ENCODE measurements at regions not wholly inside any gene's neighbourhood (a gene's known extent, or its start where the extent isn't known, plus 50 kb on each side); places are given as distances from the start of the nearest gene placed in this dataset.

DNA sequence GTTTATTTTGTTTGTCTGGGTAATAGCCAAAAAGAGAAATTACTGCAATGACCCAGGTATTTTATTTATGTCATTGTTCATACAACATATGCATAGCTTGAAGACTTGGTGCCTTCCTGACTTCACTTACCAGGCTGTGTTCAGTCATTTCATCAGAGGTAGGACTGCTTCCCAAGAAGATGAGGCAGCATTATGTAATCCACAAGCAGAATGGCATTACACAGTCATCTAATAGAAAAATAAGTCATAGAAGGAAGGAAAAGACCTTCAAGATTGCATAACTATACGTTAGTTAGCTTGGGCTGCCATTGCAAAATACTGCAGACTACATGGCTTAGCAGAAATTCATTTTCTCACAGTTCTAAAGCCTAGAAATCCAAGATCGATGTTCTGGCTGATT lies 167.5 kb downstream of the NMUR2 start:
- H3K36me3 ChIP-seq (ENCODE audit: insufficient read depth, low read length), result no peaks in the 10 kb centered on the region
- ChIA-PET POLR2A (no interaction called here), CTCF (no interaction called here)
- no peaks in the 10 kb centered on the region for H3K27me3 ChIP-seq (ENCODE audit: insufficient read depth, low read length, poor library complexity, severe bottlenecking)
- Mint-ChIP-seq H3K4me1 (no peaks in the 10 kb centered on the region), H3K4me3 (no peak overlapping the region), H3K27me3 (peaks cover 0 to 9% of the 10 kb centered on the region in 2 donors), H3K9me3 (peaks cover 0 to 7% (median 0%) of the 10 kb centered on the region in 5 donors), H3K27ac (no peak overlapping the region), H3K36me3 (no peaks in the 10 kb centered on the region)
- no peak overlapping the region for H3K27ac ChIP-seq (ENCODE audit: low read depth, low read length)
- no peak overlapping the region for H3K4me3 ChIP-seq (ENCODE audit: low read length)
- H3K9me3 ChIP-seq (ENCODE audit: low read length), result no peaks in the 10 kb centered on the region
- no peak for DNase-seq
- H3K4me1 ChIP-seq (ENCODE audit: insufficient read depth, low read length), result no peaks in the 10 kb centered on the region

- ChIA-PET POLR2A (no interaction called here), CTCF (no interaction called here)
- H3K27ac ChIP-seq (ENCODE audit: low read depth, low read length), result no peak overlapping the region
Observed at GRCh38 chr5:152226191-152226590, 178.9 kb downstream of the NMUR2 start.

DNA sequence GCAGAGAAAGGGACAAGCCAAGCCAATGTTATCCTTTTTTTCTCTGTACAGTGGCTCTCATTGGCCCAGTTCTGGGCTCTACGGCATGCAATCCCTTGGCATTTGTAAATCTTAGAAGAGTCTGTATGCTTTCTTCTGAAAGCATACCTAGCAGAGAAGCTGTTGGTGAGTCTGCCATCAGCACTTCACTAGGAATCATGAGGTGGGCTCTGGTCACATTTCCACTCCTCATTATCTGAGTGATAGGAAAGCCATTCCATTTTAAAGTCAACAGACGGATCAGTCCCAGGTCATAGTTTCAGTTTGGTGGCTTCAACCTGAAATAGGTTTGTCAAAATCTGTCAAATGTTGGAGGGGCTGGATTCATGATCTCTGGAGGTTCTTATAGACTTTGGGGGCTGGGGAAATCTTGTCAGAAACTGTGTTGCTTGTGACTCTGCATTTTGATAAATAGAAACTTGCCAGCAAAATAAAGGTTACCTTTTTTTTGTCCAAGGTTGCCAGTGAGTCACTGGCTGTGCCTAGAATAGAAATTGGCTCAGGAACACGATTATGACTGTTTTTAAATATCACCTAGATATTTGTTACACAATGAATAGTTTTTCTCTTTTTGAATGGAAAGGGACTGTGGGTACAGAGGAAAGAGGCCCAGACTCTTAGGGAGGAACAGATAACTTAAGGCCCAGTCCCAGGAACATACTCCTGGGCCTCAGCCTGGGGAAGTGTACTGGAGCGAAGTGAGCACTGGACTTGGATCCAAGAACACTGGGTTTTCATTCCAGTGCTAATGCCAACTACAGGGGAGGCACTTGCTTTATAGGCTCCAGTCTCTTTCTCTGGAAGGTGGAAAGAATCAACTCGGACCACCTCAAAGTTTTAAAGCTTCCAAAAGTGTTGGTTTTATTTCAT lies 183.1 kb downstream of the NMUR2 start:
- CTCF ChIA-PET, result no interaction called here
- no peaks in the 10 kb centered on the region for H3K9me3 ChIP-seq (ENCODE audit: low read length)
- H3K27ac ChIP-seq (ENCODE audit: low read depth, low read length), result no peak overlapping the region
- peaks cover 5 to 9% of the 10 kb centered on the region in 2 donors for H3K27me3 Mint-ChIP-seq
- no peak overlapping the region for H3K4me3 Mint-ChIP-seq
- no peak overlapping the region for H3K4me3 ChIP-seq (ENCODE audit: low read length)
- peaks cover 0 to 6% (median 5%) of the 10 kb centered on the region in 3 donors for H3K4me1 Mint-ChIP-seq
- peak overlapping the region in 1 of 8 donors; percentile 28 for H3K27ac Mint-ChIP-seq
- POLR2A ChIA-PET, result no interaction called here
- no peaks in the 10 kb centered on the region for H3K36me3 Mint-ChIP-seq
- no peaks in the 10 kb centered on the region for H3K27me3 ChIP-seq (ENCODE audit: insufficient read depth, low read length, poor library complexity, severe bottlenecking)
- DNase-seq, result no peak
- peaks cover 0 to 6% (median 0%) of the 10 kb centered on the region in 5 donors for H3K9me3 Mint-ChIP-seq
- H3K4me1 ChIP-seq (ENCODE audit: insufficient read depth, low read length), result no peaks in the 10 kb centered on the region
- H3K36me3 ChIP-seq (ENCODE audit: insufficient read depth, low read length), result no peaks in the 10 kb centered on the region

More at GRCh38 chr5:152226191-152226590, 178.9 kb downstream of the NMUR2 start:
- DNase-seq, result no peak
- H3K27me3 Mint-ChIP-seq, result peaks cover 5 to 9% of the 10 kb centered on the region in 2 donors
- no peaks in the 10 kb centered on the region for H3K4me1 Mint-ChIP-seq
- no peak overlapping the region for H3K4me3 Mint-ChIP-seq
- H3K9me3 ChIP-seq (ENCODE audit: low read length), result no peaks in the 10 kb centered on the region
- no peaks in the 10 kb centered on the region for H3K27me3 ChIP-seq (ENCODE audit: insufficient read depth, low read length, poor library complexity, severe bottlenecking)
- no peaks in the 10 kb centered on the region for H3K36me3 ChIP-seq (ENCODE audit: insufficient read depth, low read length)
- no peaks in the 10 kb centered on the region for H3K4me1 ChIP-seq (ENCODE audit: insufficient read depth, low read length)
- peaks cover 0 to 1% (median 0%) of the 10 kb centered on the region in 5 donors for H3K9me3 Mint-ChIP-seq
- no peak overlapping the region for H3K4me3 ChIP-seq (ENCODE audit: low read length)
- H3K27ac Mint-ChIP-seq, result no peak overlapping the region
- H3K36me3 Mint-ChIP-seq, result no peaks in the 10 kb centered on the region

DNA sequence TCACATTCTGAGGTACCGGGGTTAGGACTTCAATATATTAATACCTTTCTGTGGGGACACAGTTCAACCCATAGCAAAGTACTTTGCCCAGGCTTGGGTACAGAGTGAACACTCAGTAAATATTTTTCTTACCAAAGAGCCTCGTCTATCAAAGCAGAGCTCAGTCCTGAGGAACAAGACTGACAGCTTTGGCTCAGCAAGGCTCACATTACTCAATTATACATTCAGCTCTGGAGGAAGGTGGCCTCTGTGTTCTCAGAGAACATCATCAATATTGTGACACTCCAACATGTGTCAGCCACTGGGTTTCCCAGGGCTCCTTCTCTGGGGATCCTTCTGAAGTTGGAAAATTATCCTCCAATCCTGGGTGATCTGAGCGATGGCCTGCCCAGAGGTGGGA lies 186.4 kb downstream of the NMUR2 start:
- peaks cover 0 to 6% (median 5%) of the 10 kb centered on the region in 3 donors for H3K4me1 Mint-ChIP-seq
- no peak overlapping the region for H3K4me3 ChIP-seq (ENCODE audit: low read length)
- no peaks in the 10 kb centered on the region for H3K9me3 ChIP-seq (ENCODE audit: low read length)
- CTCF ChIA-PET, result no interaction called here
- no peaks in the 10 kb centered on the region for H3K27me3 ChIP-seq (ENCODE audit: insufficient read depth, low read length, poor library complexity, severe bottlenecking)
- no peak for DNase-seq
- H3K4me1 ChIP-seq (ENCODE audit: insufficient read depth, low read length), result no peaks in the 10 kb centered on the region
- H3K27ac ChIP-seq (ENCODE audit: low read depth, low read length), result no peak overlapping the region
- H3K36me3 Mint-ChIP-seq, result no peaks in the 10 kb centered on the region
- H3K4me3 Mint-ChIP-seq, result no peak overlapping the region
- no peaks in the 10 kb centered on the region for H3K27me3 Mint-ChIP-seq
- peaks cover 3 to 10% (median 6%) of the 10 kb centered on the region in 5 donors for H3K9me3 Mint-ChIP-seq
- H3K27ac Mint-ChIP-seq, result no peak overlapping the region
- POLR2A ChIA-PET, result no interaction called here
- no peaks in the 10 kb centered on the region for H3K36me3 ChIP-seq (ENCODE audit: insufficient read depth, low read length)

- Histone ChIP-seq H3K36me3 (ENCODE audit: insufficient read depth, low read length) (no peaks in the 10 kb centered on the region), H3K4me3 (ENCODE audit: low read length) (no peak overlapping the region), H3K27ac (ENCODE audit: low read depth, low read length) (no peak overlapping the region), H3K9me3 (ENCODE audit: low read length) (no peaks in the 10 kb centered on the region), H3K4me1 (ENCODE audit: insufficient read depth, low read length) (no peaks in the 10 kb centered on the region), H3K27me3 (ENCODE audit: insufficient read depth, low read length, poor library complexity, severe bottlenecking) (no peaks in the 10 kb centered on the region)
- Mint-ChIP-seq H3K36me3 (no peaks in the 10 kb centered on the region), H3K4me3 (no peak overlapping the region), H3K9me3 (no peaks in the 10 kb centered on the region), H3K4me1 (no peaks in the 10 kb centered on the region), H3K27ac (no peak overlapping the region), H3K27me3 (peaks cover 0 to 6% of the 10 kb centered on the region in 2 donors)
- ChIA-PET POLR2A (no interaction called here), CTCF (no interaction called here)
- DNase-seq, result no peak
Observed at GRCh38 chr5:152205804-152206203, 199.3 kb downstream of the NMUR2 start.

GRCh38 chr5:152202321-152202720 lies 202.8 kb downstream of the NMUR2 start:
- DNase-seq, result no peak
- Mint-ChIP-seq H3K9me3 (no peaks in the 10 kb centered on the region), H3K27ac (no peak overlapping the region), H3K4me3 (no peak overlapping the region), H3K27me3 (peaks cover 0 to 15% of the 10 kb centered on the region in 2 donors), H3K36me3 (no peaks in the 10 kb centered on the region), H3K4me1 (no peaks in the 10 kb centered on the region)
- no peaks in the 10 kb centered on the region for H3K36me3 ChIP-seq (ENCODE audit: insufficient read depth, low read length)
- H3K27me3 ChIP-seq (ENCODE audit: insufficient read depth, low read length, poor library complexity, severe bottlenecking), result no peaks in the 10 kb centered on the region
- H3K4me1 ChIP-seq (ENCODE audit: insufficient read depth, low read length), result no peaks in the 10 kb centered on the region
- ChIA-PET POLR2A (no interaction called here), CTCF (no interaction called here)
- H3K27ac ChIP-seq (ENCODE audit: low read depth, low read length), result no peak overlapping the region
- no peaks in the 10 kb centered on the region for H3K9me3 ChIP-seq (ENCODE audit: low read length)
- H3K4me3 ChIP-seq (ENCODE audit: low read length), result no peak overlapping the region

GRCh38 chr5:152193391-152194107 lies 211.5 kb downstream of the NMUR2 start:
- H3K27ac ChIP-seq (ENCODE audit: low read depth, low read length), result no peak overlapping the region
- no peak overlapping the region for H3K4me3 ChIP-seq (ENCODE audit: low read length)
- H3K27me3 ChIP-seq (ENCODE audit: insufficient read depth, low read length, poor library complexity, severe bottlenecking), result no peaks in the 10 kb centered on the region
- no peak for DNase-seq
- H3K4me1 ChIP-seq (ENCODE audit: insufficient read depth, low read length), result no peaks in the 10 kb centered on the region
- ChIA-PET POLR2A (no interaction called here), CTCF (no interaction called here)
- Mint-ChIP-seq H3K36me3 (no peaks in the 10 kb centered on the region), H3K27me3 (peaks cover 0 to 3% of the 10 kb centered on the region in 2 donors), H3K27ac (no peak overlapping the region), H3K9me3 (peaks cover 4 to 8% (median 5%) of the 10 kb centered on the region in 5 donors), H3K4me1 (no peaks in the 10 kb centered on the region), H3K4me3 (no peak overlapping the region)
- no peaks in the 10 kb centered on the region for H3K36me3 ChIP-seq (ENCODE audit: insufficient read depth, low read length)
- no peaks in the 10 kb centered on the region for H3K9me3 ChIP-seq (ENCODE audit: low read length)

DNA sequence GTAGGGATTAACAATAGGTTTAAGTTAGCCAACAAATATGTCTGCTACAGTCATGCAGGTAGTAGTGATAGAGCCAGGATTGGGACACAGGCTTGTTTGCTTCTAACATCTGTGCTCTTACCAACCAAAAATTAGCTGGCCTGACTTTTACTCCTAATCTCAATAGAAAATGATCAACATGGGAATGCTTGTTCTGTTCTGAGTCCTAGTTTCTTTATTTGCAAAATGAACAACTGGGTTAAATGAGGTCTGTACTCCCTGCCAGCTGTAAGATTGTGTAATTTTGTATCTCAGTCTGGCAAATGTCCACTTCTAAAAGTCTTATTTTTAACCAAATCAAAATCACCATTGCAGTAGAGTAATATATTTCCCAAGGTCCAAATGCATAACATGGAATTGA lies 216.8 kb downstream of the NMUR2 start:
- Histone ChIP-seq H3K4me3 (ENCODE audit: low read length) (no peak overlapping the region), H3K36me3 (ENCODE audit: insufficient read depth, low read length) (no peaks in the 10 kb centered on the region), H3K27me3 (ENCODE audit: insufficient read depth, low read length, poor library complexity, severe bottlenecking) (no peaks in the 10 kb centered on the region), H3K27ac (ENCODE audit: low read depth, low read length) (no peak overlapping the region), H3K4me1 (ENCODE audit: insufficient read depth, low read length) (no peaks in the 10 kb centered on the region), H3K9me3 (ENCODE audit: low read length) (no peaks in the 10 kb centered on the region)
- H3K27ac Mint-ChIP-seq, result no peak overlapping the region
- H3K9me3 Mint-ChIP-seq, result peaks cover 3 to 8% (median 5%) of the 10 kb centered on the region in 5 donors
- POLR2A ChIA-PET, result no interaction called here
- H3K27me3 Mint-ChIP-seq, result peaks cover 0 to 4% of the 10 kb centered on the region in 2 donors
- no peaks in the 10 kb centered on the region for H3K4me1 Mint-ChIP-seq
- CTCF ChIA-PET, result no interaction called here
- no peak overlapping the region for H3K4me3 Mint-ChIP-seq
- DNase-seq, result no peak
- H3K36me3 Mint-ChIP-seq, result no peaks in the 10 kb centered on the region
